Astrocyte of the cerebellum (primary cell): ENCODE measurements at regions not wholly inside any gene's neighbourhood (a gene's known extent, or its start where the extent isn't known, plus 50 kb on each side); places are given as distances from the start of the nearest gene placed in this dataset.

Experiments used
- DNase-seq: peaks from one replicate; pipeline ENCODE4 v3.0.0-alpha.2; 2011; ENCODE audit warnings: low read depth
- H3K4me3 ChIP-seq: 2 replicates; pipeline ENCODE4 v1.5.1; 2011; ENCODE audit warnings: mild to moderate bottlenecking, low read depth, low read length, moderate library complexity
- in situ Hi-C: cut with HindIII; loops from 2 replicates; pipeline ENCODE4 v1.10.0; 2017; ENCODE audit warnings: low sequenced_read_pairs
- TF ChIP-seq, protein P1 (sequence below): IDR thresholded peaks from 2 replicates; pipeline ENCODE4 v1.5.1; 2012; ENCODE audit warnings: low read length, low read depth, moderate library complexity, mild to moderate bottlenecking; ENCODE audit errors: missing control alignments

DNA sequence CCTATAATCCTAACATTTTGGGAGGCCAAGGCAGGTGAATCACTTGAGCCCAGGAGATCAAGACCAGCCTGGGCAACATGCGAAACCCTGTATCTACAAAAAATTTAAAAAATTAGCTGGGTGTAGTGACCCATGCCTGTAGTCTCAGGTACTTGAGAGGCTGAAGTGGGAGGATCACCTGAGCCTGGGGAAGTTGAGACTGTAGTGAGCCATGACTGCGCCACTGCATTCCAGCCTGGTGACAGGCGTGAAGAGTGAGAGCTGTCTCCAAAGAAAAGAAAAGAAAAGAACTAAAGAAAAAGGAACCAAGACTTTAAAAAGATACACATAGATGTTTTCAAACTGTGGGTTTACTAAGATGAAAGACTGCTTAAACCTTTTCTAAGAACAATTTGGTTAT is 129.0 kb downstream of the SPCS3 start:
- TF ChIP-seq, protein P1, sequence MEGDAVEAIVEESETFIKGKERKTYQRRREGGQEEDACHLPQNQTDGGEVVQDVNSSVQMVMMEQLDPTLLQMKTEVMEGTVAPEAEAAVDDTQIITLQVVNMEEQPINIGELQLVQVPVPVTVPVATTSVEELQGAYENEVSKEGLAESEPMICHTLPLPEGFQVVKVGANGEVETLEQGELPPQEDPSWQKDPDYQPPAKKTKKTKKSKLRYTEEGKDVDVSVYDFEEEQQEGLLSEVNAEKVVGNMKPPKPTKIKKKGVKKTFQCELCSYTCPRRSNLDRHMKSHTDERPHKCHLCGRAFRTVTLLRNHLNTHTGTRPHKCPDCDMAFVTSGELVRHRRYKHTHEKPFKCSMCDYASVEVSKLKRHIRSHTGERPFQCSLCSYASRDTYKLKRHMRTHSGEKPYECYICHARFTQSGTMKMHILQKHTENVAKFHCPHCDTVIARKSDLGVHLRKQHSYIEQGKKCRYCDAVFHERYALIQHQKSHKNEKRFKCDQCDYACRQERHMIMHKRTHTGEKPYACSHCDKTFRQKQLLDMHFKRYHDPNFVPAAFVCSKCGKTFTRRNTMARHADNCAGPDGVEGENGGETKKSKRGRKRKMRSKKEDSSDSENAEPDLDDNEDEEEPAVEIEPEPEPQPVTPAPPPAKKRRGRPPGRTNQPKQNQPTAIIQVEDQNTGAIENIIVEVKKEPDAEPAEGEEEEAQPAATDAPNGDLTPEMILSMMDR: no peak
- no peak overlapping the region for H3K4me3 ChIP-seq
- no peak for DNase-seq
- in situ Hi-C loops: no loop called here

GRCh38 chr4:176451443-176451842 is 131.7 kb downstream of the SPCS3 start:
- in situ Hi-C loops: no loop called here
- TF ChIP-seq, protein P1: no peak
- DNase-seq: no peak
- no peak overlapping the region for H3K4me3 ChIP-seq

DNA sequence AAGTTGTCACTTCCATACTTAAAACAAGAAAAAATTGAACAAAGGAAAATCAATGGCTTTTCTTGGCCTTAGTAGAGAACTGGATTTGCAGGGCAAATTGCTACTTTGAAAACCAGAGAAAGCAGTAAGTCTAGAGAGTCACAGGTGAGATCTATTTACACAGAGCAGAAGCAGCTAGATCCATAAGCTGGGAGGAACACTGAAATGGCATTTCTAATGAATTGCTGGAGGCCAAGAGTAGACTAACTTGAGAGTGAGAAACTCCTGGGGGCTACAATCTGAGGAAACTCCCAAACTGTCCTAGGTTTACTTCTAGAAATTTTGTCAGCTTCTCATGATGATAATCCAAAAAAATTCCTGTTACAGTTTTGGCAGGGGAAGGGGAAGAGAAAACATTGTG is 133.3 kb downstream of the SPCS3 start:
- no peak overlapping the region for H3K4me3 ChIP-seq
- TF ChIP-seq, protein P1: no peak
- DNase-seq: no peak
- in situ Hi-C loops: no loop called here

GRCh38 chr4:176453658-176454057 is 133.9 kb downstream of the SPCS3 start:
- no peak overlapping the region for H3K4me3 ChIP-seq
- TF ChIP-seq, protein P1: no peak
- no peak for DNase-seq
- in situ Hi-C loops: no loop called here

DNA sequence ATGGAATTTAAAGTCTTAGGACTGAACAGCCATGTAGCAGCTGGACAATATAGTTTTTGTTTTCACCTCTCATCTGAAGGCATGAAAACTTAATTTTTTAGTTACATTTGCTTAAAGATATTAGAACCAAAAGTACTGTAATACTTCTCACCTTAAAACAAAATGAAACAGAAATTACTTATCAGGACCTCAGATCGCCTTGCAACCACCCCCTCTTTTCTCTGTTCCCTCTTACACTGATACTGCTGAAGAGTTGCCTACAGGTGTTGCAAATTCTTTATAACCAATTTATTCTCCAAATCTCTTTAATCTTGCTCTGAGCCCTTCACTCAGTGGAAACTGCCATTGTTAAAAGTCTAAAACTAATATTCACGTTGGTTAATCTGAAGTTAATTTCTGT is 145.0 kb downstream of the SPCS3 start:
- TF ChIP-seq, protein P1: no peak
- DNase-seq: no peak
- in situ Hi-C loops: no loop called here
- H3K4me3 ChIP-seq: no peak overlapping the region

DNA sequence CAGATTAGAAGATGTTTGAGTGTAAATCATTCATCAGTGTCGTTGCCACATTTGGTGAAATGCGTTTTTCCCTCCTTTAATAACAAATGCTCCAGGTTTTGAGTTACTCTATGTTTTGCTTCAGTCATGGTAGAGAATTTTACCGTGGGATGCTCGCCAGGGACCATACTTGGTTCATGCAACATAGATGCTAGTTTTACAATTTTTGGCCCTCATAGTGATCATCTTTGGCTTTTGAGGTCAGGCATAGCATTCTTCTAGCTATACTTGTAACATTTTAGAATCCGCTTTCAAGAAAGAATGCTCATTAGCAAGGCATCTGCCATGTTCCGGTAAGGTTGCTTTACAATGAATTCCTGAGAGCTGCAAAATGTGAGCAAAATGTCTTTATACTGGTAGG is 147.2 kb downstream of the SPCS3 start:
- TF ChIP-seq, protein P1: no peak
- in situ Hi-C loops: no loop called here
- peak; percentile 86 for DNase-seq
- H3K4me3 ChIP-seq: no peak overlapping the region

DNA sequence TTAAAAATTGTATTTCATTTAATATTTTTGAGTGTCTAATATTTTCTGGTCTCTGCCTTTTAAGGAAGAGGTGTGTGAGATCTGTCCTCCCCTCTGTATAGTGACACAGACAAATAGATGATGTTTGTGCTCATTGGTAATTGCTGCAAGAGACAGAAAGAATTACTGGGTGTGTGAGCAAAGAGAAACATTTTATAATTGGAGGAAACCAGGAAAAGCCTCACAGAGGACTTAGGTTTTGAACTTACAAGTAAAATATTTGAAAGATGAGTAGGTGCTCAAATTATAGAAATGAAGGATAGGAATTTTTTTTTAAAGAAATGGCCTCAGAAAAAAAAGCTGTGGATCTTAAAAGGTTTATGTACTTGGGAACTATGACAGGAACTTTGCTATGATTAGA is 149.8 kb downstream of the SPCS3 start:
- in situ Hi-C loops: no loop called here
- DNase-seq: no peak
- TF ChIP-seq, protein P1: no peak
- no peak overlapping the region for H3K4me3 ChIP-seq
